ENCODE measurements at regions not wholly inside any gene's neighbourhood (a gene's known extent, or its start where the extent isn't known, plus 50 kb on each side); places are given as distances from the start of the nearest gene placed in this dataset.

DNA sequence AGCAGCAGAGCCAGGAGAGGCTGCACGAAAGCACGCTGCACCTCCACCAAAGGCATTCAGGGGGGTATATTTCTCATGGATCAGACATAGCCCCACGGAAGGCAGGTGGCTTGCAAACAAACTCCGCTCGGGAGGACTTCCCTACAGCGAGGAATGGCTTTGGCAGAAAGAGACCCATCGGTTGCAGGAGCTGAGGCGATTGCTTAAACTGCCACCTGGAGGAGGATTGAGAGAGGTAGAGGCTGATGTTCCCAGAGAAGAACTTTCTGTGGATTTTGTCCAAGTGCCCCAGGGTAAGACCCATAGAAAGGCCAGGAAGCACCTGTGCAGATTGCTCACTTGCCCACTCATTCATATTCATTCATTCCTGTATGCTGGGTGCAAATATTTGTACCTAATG lies 89.1 kb downstream of the NEUROD6 start:
- TF ChIP-seq, protein P1, sequence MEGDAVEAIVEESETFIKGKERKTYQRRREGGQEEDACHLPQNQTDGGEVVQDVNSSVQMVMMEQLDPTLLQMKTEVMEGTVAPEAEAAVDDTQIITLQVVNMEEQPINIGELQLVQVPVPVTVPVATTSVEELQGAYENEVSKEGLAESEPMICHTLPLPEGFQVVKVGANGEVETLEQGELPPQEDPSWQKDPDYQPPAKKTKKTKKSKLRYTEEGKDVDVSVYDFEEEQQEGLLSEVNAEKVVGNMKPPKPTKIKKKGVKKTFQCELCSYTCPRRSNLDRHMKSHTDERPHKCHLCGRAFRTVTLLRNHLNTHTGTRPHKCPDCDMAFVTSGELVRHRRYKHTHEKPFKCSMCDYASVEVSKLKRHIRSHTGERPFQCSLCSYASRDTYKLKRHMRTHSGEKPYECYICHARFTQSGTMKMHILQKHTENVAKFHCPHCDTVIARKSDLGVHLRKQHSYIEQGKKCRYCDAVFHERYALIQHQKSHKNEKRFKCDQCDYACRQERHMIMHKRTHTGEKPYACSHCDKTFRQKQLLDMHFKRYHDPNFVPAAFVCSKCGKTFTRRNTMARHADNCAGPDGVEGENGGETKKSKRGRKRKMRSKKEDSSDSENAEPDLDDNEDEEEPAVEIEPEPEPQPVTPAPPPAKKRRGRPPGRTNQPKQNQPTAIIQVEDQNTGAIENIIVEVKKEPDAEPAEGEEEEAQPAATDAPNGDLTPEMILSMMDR (conservative IDR thresholded peaks at IDR 0.05), result no peak
- TF ChIP-seq EZH2 (IDR thresholded peaks at IDR 0.05; ENCODE audit: low read depth), result no peak
